GM23338 (cell line): ENCODE measurements at regions not wholly inside any gene's neighbourhood (a gene's known extent, or its start where the extent isn't known, plus 50 kb on each side); places are given as distances from the start of the nearest gene placed in this dataset.

Source experiments
- ATAC-seq: fragments of 200-7000 bp; cut with Tn5 transposase; 3 replicates; pipeline ENCODE4 v1.9.1; 2020
- DNase-seq: peaks from one replicate; pipeline ENCODE4 v3.0.0-alpha.2; 2015; ENCODE audit warnings: low spot score
- H2AFZ ChIP-seq: fragments of 200-600 bp; sonication (generic); 2 replicates; pipeline ENCODE4 v1.8.0; 2016; ENCODE audit warnings: antibody characterized with exemption, mild to moderate bottlenecking, moderate library complexity
- H3F3A ChIP-seq: fragments of 200-600 bp; sonication (generic); replicated peaks from 2 replicates; pipeline ENCODE4 v1.8.0; 2017; ENCODE audit warnings: antibody characterized with exemption, mixed run types, low read depth
- H3K27ac ChIP-seq: fragments of 200-600 bp; sonication (generic); 2 replicates; pipeline ENCODE4 v1.6.1; 2016; ENCODE audit warnings: low read depth
- H3K27me3 ChIP-seq: fragments of 200-600 bp; sonication (generic); 2 replicates; pipeline ENCODE4 v1.8.0; 2016; ENCODE audit warnings: mild to moderate bottlenecking, mixed run types, moderate library complexity; ENCODE audit not compliant: insufficient read depth
- H3K36me3 ChIP-seq: fragments of 200-600 bp; sonication (generic); 2 replicates; pipeline ENCODE4 v1.8.0; 2016; ENCODE audit warnings: mild to moderate bottlenecking; ENCODE audit not compliant: insufficient read depth
- H3K4me1 ChIP-seq: fragments of 200-600 bp; sonication (generic); 2 replicates; pipeline ENCODE4 v1.8.0; 2016; ENCODE audit warnings: mild to moderate bottlenecking, moderate library complexity; ENCODE audit not compliant: insufficient read depth
- H3K4me2 ChIP-seq: fragments of 200-600 bp; sonication (generic); 2 replicates; pipeline ENCODE4 v1.7.1; 2017; ENCODE audit warnings: mixed run types
- H3K4me3 ChIP-seq: fragments of 200-600 bp; sonication (generic); 2 replicates; pipeline ENCODE4 v1.6.1; 2016; ENCODE audit warnings: mixed run types
- H3K79me2 ChIP-seq: fragments of 200-600 bp; sonication (generic); replicated peaks from 2 replicates; pipeline ENCODE4 v1.8.0; 2017; ENCODE audit warnings: mild to moderate bottlenecking; ENCODE audit not compliant: insufficient read depth
- H3K9me2 ChIP-seq: fragments of 200-600 bp; sonication (generic); 2 replicates; pipeline ENCODE4 v1.8.0; 2017; ENCODE audit not compliant: insufficient read depth
- H4K20me1 ChIP-seq: fragments of 200-600 bp; sonication (generic); replicated peaks from 2 replicates; pipeline ENCODE4 v1.8.0; 2017; ENCODE audit warnings: mild to moderate bottlenecking; ENCODE audit not compliant: insufficient read depth
- H3K27ac Mint-ChIP-seq: 2 replicates; pipeline ENCODE4 v1.8.0; 2020; ENCODE audit warnings: inconsistent platforms, mild to moderate bottlenecking, moderate library complexity, mixed read lengths
- H3K27me3 Mint-ChIP-seq: 3 replicates; pipeline ENCODE4 v1.8.0; 2022; ENCODE audit warnings: low read depth, mild to moderate bottlenecking, moderate library complexity, mixed read lengths, inconsistent platforms; ENCODE audit not compliant: insufficient read depth, poor library complexity
- H3K36me3 Mint-ChIP-seq: 3 replicates; pipeline ENCODE4 v1.8.0; 2021; ENCODE audit warnings: low read depth, mild to moderate bottlenecking, inconsistent platforms, moderate library complexity, mixed read lengths
- H3K4me1 Mint-ChIP-seq: 3 replicates; pipeline ENCODE4 v1.8.0; 2020; ENCODE audit warnings: mild to moderate bottlenecking, inconsistent platforms, mixed read lengths
- H3K4me3 Mint-ChIP-seq: 3 replicates; pipeline ENCODE4 v1.8.0; 2021; ENCODE audit warnings: moderate library complexity, mild to moderate bottlenecking, inconsistent platforms, mixed read lengths
- H3K9me3 Mint-ChIP-seq: 3 replicates; pipeline ENCODE4 v1.8.0; 2020; ENCODE audit warnings: moderate library complexity, mild to moderate bottlenecking, inconsistent platforms, mixed read lengths
- CREB1 ChIP-seq: fragments of 250-450 bp; sonication (Bioruptor Pico); IDR thresholded peaks from 2 replicates; pipeline ENCODE4 v1.5.0; 2020; ENCODE audit warnings: low read depth, mild to moderate bottlenecking, moderate library complexity
- CTCF ChIP-seq, 2 experiments: fragments of 200-600 bp in 1 of 2; sonication (generic) in 1 of 2; conservative IDR thresholded peaks; 2 replicates each; pipeline versions ENCODE4 v1.5.1 to v1.6.1; 2016 to 2017; ENCODE audit warnings: antibody characterized with exemption in 2 of 2, low read depth in 2 of 2, mild to moderate bottlenecking in 2 of 2, moderate library complexity in 1 of 2
- EZH2 ChIP-seq: fragments of 200-600 bp; sonication (generic); IDR thresholded peaks from one replicate; pipeline ENCODE4 v1.8.0; 2017; ENCODE audit warnings: antibody characterized with exemption, mild to moderate bottlenecking, low read depth; ENCODE audit not compliant: unreplicated experiment
- EZH2phosphoT487 ChIP-seq: fragments of 200-600 bp; sonication (generic); IDR thresholded peaks from one replicate; pipeline ENCODE4 v1.8.1; 2018; ENCODE audit warnings: antibody characterized with exemption; ENCODE audit not compliant: unreplicated experiment
- JUNB ChIP-seq: IDR thresholded peaks from one replicate; pipeline ENCODE4 v1.6.1; 2016; ENCODE audit warnings: antibody characterized with exemption; ENCODE audit not compliant: unreplicated experiment
- NANOG ChIP-seq: IDR thresholded peaks from 2 replicates; pipeline ENCODE4 v1.6.1; 2016; ENCODE audit warnings: antibody characterized with exemption, borderline replicate concordance
- POLR2AphosphoS5 ChIP-seq: IDR thresholded peaks from 2 replicates; pipeline ENCODE4 v1.6.1; 2016; ENCODE audit warnings: antibody characterized with exemption, low read depth
- STAT1 ChIP-seq: IDR thresholded peaks from one replicate; pipeline ENCODE4 v1.6.1; 2016; ENCODE audit warnings: antibody characterized with exemption; ENCODE audit not compliant: unreplicated experiment
- ZNF114 ChIP-seq: fragments of 250-450 bp; sonication (Bioruptor Pico); IDR thresholded peaks from 2 replicates; pipeline ENCODE4 v1.5.0; 2020; ENCODE audit warnings: mild to moderate bottlenecking, moderate library complexity
- ZNF331 ChIP-seq: fragments of 250-450 bp; sonication (Bioruptor Pico); IDR thresholded peaks from 2 replicates; pipeline ENCODE4 v1.5.0; 2020; ENCODE audit warnings: low read depth, mild to moderate bottlenecking, moderate library complexity
- TF ChIP-seq, protein P1 (sequence below): fragments of 250-450 bp; sonication (Bioruptor Pico); IDR thresholded peaks from 2 replicates; pipeline ENCODE4 v1.5.0; 2020; ENCODE audit warnings: mild to moderate bottlenecking, moderate library complexity
- TF ChIP-seq, protein P2 (sequence below): IDR thresholded peaks from one replicate; pipeline ENCODE4 v1.6.1; 2018; ENCODE audit warnings: antibody characterized with exemption; ENCODE audit not compliant: unreplicated experiment
- TF ChIP-seq, protein P3 (sequence below): IDR thresholded peaks from 2 replicates; pipeline ENCODE4 v1.6.1; 2016; ENCODE audit warnings: antibody characterized with exemption

DNA sequence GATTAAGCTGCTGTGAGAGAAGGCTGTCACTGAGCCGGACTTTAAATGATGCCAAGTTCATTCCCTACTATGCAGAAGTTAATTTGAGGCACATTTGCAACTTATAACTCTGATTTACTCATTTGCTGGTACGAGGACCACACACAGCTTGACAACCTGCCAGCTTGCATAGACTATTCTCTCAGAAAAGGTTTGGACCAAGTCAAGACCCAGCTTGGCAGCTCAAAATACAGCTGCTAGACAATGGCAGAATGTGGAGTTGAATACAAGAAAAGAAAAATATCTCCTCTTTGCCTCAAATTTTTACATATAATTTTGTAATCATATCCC is 338.9 kb downstream of the DHX15 start:
- no peak overlapping the region for H3K4me3 Mint-ChIP-seq
- H3K79me2 ChIP-seq, result no peaks in the 10 kb centered on the region
- H3K4me1 ChIP-seq, result peaks cover 21% of the 10 kb centered on the region
- H3K36me3 Mint-ChIP-seq, result no peaks in the 10 kb centered on the region
- H3K27ac ChIP-seq, result no peak overlapping the region
- peaks cover 30% of the 10 kb centered on the region for H3K4me1 Mint-ChIP-seq
- H3K36me3 ChIP-seq, result no peaks in the 10 kb centered on the region
- no peak overlapping the region for H3K4me3 ChIP-seq
- H3K9me2 ChIP-seq, result no peaks in the 10 kb centered on the region
- H2AFZ ChIP-seq, result no peak overlapping the region
- no peak for DNase-seq
- no peaks in the 10 kb centered on the region for H3K27me3 ChIP-seq
- no peaks in the 10 kb centered on the region for H3K9me3 Mint-ChIP-seq
- H3F3A ChIP-seq, result no peaks in the 10 kb centered on the region
- no peak overlapping the region for H3K27ac Mint-ChIP-seq
- H3K4me2 ChIP-seq, result peak overlapping the region; percentile 28
- no peaks in the 10 kb centered on the region for H4K20me1 ChIP-seq
- no peak for ATAC-seq
- peaks cover 8% of the 10 kb centered on the region for H3K27me3 Mint-ChIP-seq
- TF ChIP-seq ZNF114 (CRISPR knock-in tag) (no peak), STAT1 (no peak), CREB1 (no peak), EZH2phosphoT487 (no peak), NANOG (no peak), ZNF331 (CRISPR knock-in tag) (no peak), EZH2 (no peak), JUNB (no peak), CTCF (conservative IDR thresholded peaks at IDR 0.05; ENCODE audit: low read depth in 2 of 2) (no peak), POLR2AphosphoS5 (no peak)
- TF ChIP-seq, protein P1, sequence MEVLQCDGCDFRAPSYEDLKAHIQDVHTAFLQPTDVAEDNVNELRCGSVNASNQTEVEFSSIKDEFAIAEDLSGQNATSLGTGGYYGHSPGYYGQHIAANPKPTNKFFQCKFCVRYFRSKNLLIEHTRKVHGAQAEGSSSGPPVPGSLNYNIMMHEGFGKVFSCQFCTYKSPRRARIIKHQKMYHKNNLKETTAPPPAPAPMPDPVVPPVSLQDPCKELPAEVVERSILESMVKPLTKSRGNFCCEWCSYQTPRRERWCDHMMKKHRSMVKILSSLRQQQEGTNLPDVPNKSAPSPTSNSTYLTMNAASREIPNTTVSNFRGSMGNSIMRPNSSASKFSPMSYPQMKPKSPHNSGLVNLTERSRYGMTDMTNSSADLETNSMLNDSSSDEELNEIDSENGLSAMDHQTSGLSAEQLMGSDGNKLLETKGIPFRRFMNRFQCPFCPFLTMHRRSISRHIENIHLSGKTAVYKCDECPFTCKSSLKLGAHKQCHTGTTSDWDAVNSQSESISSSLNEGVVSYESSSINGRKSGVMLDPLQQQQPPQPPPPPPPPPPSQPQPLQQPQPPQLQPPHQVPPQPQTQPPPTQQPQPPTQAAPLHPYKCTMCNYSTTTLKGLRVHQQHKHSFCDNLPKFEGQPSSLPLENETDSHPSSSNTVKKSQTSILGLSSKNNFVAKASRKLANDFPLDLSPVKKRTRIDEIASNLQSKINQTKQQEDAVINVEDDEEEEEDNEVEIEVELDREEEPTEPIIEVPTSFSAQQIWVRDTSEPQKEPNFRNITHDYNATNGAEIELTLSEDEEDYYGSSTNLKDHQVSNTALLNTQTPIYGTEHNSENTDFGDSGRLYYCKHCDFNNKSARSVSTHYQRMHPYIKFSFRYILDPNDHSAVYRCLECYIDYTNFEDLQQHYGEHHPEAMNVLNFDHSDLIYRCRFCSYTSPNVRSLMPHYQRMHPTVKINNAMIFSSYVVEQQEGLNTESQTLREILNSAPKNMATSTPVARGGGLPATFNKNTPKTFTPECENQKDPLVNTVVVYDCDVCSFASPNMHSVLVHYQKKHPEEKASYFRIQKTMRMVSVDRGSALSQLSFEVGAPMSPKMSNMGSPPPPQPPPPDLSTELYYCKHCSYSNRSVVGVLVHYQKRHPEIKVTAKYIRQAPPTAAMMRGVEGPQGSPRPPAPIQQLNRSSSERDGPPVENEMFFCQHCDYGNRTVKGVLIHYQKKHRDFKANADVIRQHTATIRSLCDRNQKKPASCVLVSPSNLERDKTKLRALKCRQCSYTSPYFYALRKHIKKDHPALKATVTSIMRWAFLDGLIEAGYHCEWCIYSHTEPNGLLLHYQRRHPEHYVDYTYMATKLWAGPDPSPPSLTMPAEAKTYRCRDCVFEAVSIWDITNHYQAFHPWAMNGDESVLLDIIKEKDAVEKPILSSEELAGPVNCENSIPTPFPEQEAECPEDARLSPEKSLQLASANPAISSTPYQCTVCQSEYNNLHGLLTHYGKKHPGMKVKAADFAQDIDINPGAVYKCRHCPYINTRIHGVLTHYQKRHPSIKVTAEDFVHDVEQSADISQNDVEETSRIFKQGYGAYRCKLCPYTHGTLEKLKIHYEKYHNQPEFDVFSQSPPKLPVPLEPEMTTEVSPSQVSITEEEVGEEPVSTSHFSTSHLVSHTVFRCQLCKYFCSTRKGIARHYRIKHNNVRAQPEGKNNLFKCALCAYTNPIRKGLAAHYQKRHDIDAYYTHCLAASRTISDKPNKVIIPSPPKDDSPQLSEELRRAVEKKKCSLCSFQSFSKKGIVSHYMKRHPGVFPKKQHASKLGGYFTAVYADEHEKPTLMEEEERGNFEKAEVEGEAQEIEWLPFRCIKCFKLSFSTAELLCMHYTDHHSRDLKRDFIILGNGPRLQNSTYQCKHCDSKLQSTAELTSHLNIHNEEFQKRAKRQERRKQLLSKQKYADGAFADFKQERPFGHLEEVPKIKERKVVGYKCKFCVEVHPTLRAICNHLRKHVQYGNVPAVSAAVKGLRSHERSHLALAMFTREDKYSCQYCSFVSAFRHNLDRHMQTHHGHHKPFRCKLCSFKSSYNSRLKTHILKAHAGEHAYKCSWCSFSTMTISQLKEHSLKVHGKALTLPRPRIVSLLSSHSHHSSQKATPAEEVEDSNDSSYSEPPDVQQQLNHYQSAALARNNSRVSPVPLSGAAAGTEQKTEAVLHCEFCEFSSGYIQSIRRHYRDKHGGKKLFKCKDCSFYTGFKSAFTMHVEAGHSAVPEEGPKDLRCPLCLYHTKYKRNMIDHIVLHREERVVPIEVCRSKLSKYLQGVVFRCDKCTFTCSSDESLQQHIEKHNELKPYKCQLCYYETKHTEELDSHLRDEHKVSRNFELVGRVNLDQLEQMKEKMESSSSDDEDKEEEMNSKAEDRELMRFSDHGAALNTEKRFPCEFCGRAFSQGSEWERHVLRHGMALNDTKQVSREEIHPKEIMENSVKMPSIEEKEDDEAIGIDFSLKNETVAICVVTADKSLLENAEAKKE (CRISPR knock-in tag), result no peak
- TF ChIP-seq, protein P2, sequence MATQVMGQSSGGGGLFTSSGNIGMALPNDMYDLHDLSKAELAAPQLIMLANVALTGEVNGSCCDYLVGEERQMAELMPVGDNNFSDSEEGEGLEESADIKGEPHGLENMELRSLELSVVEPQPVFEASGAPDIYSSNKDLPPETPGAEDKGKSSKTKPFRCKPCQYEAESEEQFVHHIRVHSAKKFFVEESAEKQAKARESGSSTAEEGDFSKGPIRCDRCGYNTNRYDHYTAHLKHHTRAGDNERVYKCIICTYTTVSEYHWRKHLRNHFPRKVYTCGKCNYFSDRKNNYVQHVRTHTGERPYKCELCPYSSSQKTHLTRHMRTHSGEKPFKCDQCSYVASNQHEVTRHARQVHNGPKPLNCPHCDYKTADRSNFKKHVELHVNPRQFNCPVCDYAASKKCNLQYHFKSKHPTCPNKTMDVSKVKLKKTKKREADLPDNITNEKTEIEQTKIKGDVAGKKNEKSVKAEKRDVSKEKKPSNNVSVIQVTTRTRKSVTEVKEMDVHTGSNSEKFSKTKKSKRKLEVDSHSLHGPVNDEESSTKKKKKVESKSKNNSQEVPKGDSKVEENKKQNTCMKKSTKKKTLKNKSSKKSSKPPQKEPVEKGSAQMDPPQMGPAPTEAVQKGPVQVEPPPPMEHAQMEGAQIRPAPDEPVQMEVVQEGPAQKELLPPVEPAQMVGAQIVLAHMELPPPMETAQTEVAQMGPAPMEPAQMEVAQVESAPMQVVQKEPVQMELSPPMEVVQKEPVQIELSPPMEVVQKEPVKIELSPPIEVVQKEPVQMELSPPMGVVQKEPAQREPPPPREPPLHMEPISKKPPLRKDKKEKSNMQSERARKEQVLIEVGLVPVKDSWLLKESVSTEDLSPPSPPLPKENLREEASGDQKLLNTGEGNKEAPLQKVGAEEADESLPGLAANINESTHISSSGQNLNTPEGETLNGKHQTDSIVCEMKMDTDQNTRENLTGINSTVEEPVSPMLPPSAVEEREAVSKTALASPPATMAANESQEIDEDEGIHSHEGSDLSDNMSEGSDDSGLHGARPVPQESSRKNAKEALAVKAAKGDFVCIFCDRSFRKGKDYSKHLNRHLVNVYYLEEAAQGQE, result no peak
- TF ChIP-seq, protein P3, sequence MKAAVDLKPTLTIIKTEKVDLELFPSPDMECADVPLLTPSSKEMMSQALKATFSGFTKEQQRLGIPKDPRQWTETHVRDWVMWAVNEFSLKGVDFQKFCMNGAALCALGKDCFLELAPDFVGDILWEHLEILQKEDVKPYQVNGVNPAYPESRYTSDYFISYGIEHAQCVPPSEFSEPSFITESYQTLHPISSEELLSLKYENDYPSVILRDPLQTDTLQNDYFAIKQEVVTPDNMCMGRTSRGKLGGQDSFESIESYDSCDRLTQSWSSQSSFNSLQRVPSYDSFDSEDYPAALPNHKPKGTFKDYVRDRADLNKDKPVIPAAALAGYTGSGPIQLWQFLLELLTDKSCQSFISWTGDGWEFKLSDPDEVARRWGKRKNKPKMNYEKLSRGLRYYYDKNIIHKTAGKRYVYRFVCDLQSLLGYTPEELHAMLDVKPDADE, result no peak
